ENCODE measurements at regions not wholly inside any gene's neighbourhood (a gene's known extent, or its start where the extent isn't known, plus 50 kb on each side); places are given as distances from the start of the nearest gene placed in this dataset.

GRCh38 chr21:23496729-23497128, 2110.6 kb downstream of the MRPL39 start:
- TF ChIP-seq CTCF (IDR thresholded peaks at IDR 0.05; ENCODE audit: low read depth, low read length): no peak
- DNase-seq (ENCODE audit: extremely low read depth, low read depth): no peak

GRCh38 chr21:23488245-23488644, 2119.0 kb downstream of the MRPL39 start:
- TF ChIP-seq CTCF (IDR thresholded peaks at IDR 0.05; ENCODE audit: low read depth, low read length): no peak
- DNase-seq (ENCODE audit: extremely low read depth, low read depth): no peak

- TF ChIP-seq CTCF (IDR thresholded peaks at IDR 0.05; ENCODE audit: low read depth, low read length): no peak
- DNase-seq (ENCODE audit: extremely low read depth, low read depth): no peak
Measured at GRCh38 chr21:23480591-23481270, 2126.6 kb downstream of the MRPL39 start.

GRCh38 chr21:23478381-23478780, 2128.9 kb downstream of the MRPL39 start:
- no peak for TF ChIP-seq CTCF (IDR thresholded peaks at IDR 0.05; ENCODE audit: low read depth, low read length)
- no peak for DNase-seq (ENCODE audit: extremely low read depth, low read depth)

- no peak for TF ChIP-seq CTCF (IDR thresholded peaks at IDR 0.05; ENCODE audit: low read depth, low read length)
Measured at GRCh38 chr21:23475281-23476219, 2131.7 kb downstream of the MRPL39 start.

GRCh38 chr21:23471877-23472276, 2135.4 kb downstream of the MRPL39 start:
- TF ChIP-seq CTCF (IDR thresholded peaks at IDR 0.05; ENCODE audit: low read depth, low read length): no peak

More at GRCh38 chr21:23475281-23476219, 2131.7 kb downstream of the MRPL39 start:
- no peak for DNase-seq (ENCODE audit: extremely low read depth, low read depth)

GRCh38 chr21:23463365-23463764, 2143.9 kb downstream of the MRPL39 start:
- no peak for TF ChIP-seq CTCF (IDR thresholded peaks at IDR 0.05; ENCODE audit: low read depth, low read length)
- no peak for DNase-seq (ENCODE audit: extremely low read depth, low read depth)

More at GRCh38 chr21:23471877-23472276, 2135.4 kb downstream of the MRPL39 start:
- DNase-seq (ENCODE audit: extremely low read depth, low read depth): no peak

Data from AG09319 (cell line).